Stomach (tissue), 8 donors: ENCODE measurements at regions not wholly inside any gene's neighbourhood (a gene's known extent, or its start where the extent isn't known, plus 50 kb on each side); places are given as distances from the start of the nearest gene placed in this dataset.

Experiments used
- DNase-seq, 2 donors: peaks; one replicate each; pipeline versions ENCODE4 v3.0.0 to v3.0.0-alpha.2; 2013 to 2019
- H3K27ac ChIP-seq, 5 donors: fragments of 200-600 bp in 4 of 5; sonication (generic) in 4 of 5; one replicate each; pipeline ENCODE4 v1.5.1; 2013 to 2019; ENCODE audit warnings: mild to moderate bottlenecking in 1 of 5, moderate library complexity in 1 of 5
- H3K27me3 ChIP-seq, 3 donors: fragments of 200-600 bp; sonication (generic); one replicate each; pipeline ENCODE4 v1.5.1; 2017 to 2019; ENCODE audit warnings: mixed run types in 1 of 3
- H3K36me3 ChIP-seq, 4 donors: fragments of 200-600 bp; sonication (generic); 1 replicate in 3 of 4; 2 replicates in 1 of 4; pipeline ENCODE4 v1.5.1; 2016 to 2019
- H3K4me1 ChIP-seq, 4 donors: fragments of 200-600 bp; sonication (generic); one replicate each; pipeline ENCODE4 v1.5.1; 2016 to 2019
- H3K4me3 ChIP-seq, 4 donors: fragments of 200-600 bp; sonication (generic) in 3 of 4; one replicate each; pipeline ENCODE4 v1.5.1; 2016 to 2019; ENCODE audit warnings: mild to moderate bottlenecking in 1 of 4
- H3K9me3 ChIP-seq, 4 donors: fragments of 200-600 bp; sonication (generic); one replicate each; pipeline ENCODE4 v1.5.1; 2016 to 2019
- EP300 ChIP-seq: sonication (generic); formaldehyde crosslinking; IDR thresholded peaks from one replicate; pipeline ENCODE4 v1.6.1; 2017; ENCODE audit warnings: antibody characterized with exemption
- POLR2A ChIP-seq, 4 donors: fragments of 450-650 bp; IDR thresholded peaks; one replicate each; pipeline ENCODE4 v1.6.1; 2016; ENCODE audit warnings: antibody characterized with exemption in 4 of 4, control low read depth in 2 of 4, mild to moderate bottlenecking in 1 of 4, moderate library complexity in 1 of 4
- POLR2AphosphoS5 ChIP-seq, 3 donors: sonication (generic); formaldehyde crosslinking; IDR thresholded peaks; one replicate each; pipeline ENCODE4 v1.6.1; 2016; ENCODE audit warnings: antibody characterized with exemption in 3 of 3
- WGBS, 5 donors: extraction: QIAGEN DNeasy Blood & Tissue Kit in 3 of 5; methylation state at CpG; one replicate each; pipeline versions ENCODE4 v1.1.5 to v1.1.7; 2013 to 2018; 5-methylcytosine and 5-hydroxymethylcytosine counted together
- intact Hi-C: fragments of 100-400 bp; cut with DNase I; formaldehyde crosslinking; loops from one replicate; pipeline ENCODE4 v1.15.1; 2023; ENCODE audit warnings: low total_unique reads
- TF ChIP-seq, protein P1 (sequence below), 7 experiments: fragments of 450-650 bp in 4 of 7; fragments of 200-600 bp in 3 of 7; sonication (generic) in 3 of 7; IDR thresholded peaks; one replicate each; pipeline ENCODE4 v1.5.1; 2016 to 2019; ENCODE audit warnings: antibody characterized with exemption in 7 of 7, control low read depth in 2 of 7, mild to moderate bottlenecking in 1 of 7
- donor health status: healthy with polysubstance abuse.
- donor health status: Bipolar disorder and iron deficiency.
- donor health status: healthy.

DNA sequence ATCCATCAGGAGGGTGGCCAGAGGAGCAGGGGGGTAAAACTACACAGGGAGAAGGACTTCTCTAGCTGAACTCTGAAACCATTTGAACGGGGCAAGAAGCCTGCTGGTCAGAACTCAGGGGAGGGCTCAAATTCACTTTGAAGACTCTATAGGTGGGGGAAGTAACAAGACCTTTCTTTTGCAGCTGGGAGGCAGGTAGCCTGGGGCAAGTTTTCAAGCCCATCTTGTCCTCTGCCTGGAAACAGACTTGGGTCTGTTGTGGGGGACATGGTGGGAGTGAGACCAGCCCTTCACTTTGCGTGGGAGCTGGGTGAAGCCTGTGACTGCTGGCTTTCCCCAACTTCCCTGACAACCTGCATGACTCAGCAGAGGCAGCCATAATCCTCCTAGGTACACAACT lies 312.3 kb downstream of the SPRY1 start:
- TF ChIP-seq, protein P1, sequence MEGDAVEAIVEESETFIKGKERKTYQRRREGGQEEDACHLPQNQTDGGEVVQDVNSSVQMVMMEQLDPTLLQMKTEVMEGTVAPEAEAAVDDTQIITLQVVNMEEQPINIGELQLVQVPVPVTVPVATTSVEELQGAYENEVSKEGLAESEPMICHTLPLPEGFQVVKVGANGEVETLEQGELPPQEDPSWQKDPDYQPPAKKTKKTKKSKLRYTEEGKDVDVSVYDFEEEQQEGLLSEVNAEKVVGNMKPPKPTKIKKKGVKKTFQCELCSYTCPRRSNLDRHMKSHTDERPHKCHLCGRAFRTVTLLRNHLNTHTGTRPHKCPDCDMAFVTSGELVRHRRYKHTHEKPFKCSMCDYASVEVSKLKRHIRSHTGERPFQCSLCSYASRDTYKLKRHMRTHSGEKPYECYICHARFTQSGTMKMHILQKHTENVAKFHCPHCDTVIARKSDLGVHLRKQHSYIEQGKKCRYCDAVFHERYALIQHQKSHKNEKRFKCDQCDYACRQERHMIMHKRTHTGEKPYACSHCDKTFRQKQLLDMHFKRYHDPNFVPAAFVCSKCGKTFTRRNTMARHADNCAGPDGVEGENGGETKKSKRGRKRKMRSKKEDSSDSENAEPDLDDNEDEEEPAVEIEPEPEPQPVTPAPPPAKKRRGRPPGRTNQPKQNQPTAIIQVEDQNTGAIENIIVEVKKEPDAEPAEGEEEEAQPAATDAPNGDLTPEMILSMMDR (IDR thresholded peaks at IDR 0.05) = no peak
- no peak for TF ChIP-seq EP300
- TF ChIP-seq POLR2AphosphoS5 (IDR thresholded peaks at IDR 0.05) = no peak
- no peak for TF ChIP-seq POLR2A (IDR thresholded peaks at IDR 0.05)
- Histone ChIP-seq H3K9me3 (peaks cover 0 to 22% (median 7%) of the 10 kb centered on the region in 4 donors), H3K27me3 (no peaks in the 10 kb centered on the region), H3K36me3 (no peaks in the 10 kb centered on the region), H3K4me3 (no peak overlapping the region), H3K27ac (no peak overlapping the region), H3K4me1 (no peaks in the 10 kb centered on the region)
- 87 to 97% (median 96%) methylated on average over 2 of the region's 2 CpGs for WGBS, 5 donors
- intact Hi-C loops = no loop called here
- DNase-seq = no peak

DNA sequence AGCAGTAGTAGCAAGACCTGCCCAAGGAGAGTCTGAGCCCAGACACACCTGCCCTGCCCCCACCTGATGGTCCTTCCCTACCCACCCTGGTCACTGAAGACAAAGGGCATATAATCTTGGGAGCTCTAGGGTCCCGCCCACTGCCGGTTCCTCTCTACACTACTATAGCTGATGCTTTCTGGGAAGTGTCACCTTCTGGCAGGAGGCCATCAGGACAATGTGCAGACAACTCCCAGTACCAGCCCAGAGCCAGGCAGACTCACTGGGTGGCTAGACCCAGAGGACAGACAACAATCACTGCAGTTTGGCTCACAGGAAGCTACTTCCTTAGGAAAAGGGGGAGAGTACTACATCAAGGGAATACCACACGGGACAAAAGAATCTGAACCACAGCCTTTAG lies 312.7 kb downstream of the SPRY1 start:
- H3K36me3 ChIP-seq = no peaks in the 10 kb centered on the region
- 89 to 100% (median 95%) methylated on average over 3 of the region's 3 CpGs for WGBS, 5 donors
- H3K27me3 ChIP-seq = no peaks in the 10 kb centered on the region
- no peak overlapping the region for H3K27ac ChIP-seq
- no peaks in the 10 kb centered on the region for H3K4me1 ChIP-seq
- intact Hi-C loops = no loop called here
- no peak for DNase-seq
- no peak for TF ChIP-seq POLR2A (IDR thresholded peaks at IDR 0.05)
- TF ChIP-seq POLR2AphosphoS5 (IDR thresholded peaks at IDR 0.05) = no peak
- TF ChIP-seq, protein P1 (IDR thresholded peaks at IDR 0.05) = no peak
- TF ChIP-seq EP300 = no peak
- H3K4me3 ChIP-seq = no peak overlapping the region
- peaks cover 0 to 24% (median 7%) of the 10 kb centered on the region in 4 donors for H3K9me3 ChIP-seq

DNA sequence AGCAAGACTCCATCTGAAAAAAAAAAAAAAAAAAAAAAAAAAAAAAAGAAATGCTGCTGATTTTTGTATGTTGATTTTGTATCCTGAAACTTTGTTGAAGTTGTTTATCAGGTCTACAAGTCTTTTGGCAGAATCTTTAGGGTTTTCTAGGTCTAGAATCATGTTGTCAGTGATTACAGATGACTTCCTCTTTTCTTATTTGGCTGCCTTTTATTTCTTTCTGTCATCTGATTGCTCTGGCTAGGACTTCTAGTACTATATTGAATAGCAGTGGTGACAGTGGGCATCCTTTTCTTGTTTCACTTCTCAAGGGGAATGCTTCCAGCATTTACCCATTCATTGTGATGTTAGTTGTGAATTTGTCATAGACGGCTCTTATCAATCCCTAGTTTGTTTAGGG lies 334.4 kb downstream of the SPRY1 start:
- no peak for DNase-seq

DNA sequence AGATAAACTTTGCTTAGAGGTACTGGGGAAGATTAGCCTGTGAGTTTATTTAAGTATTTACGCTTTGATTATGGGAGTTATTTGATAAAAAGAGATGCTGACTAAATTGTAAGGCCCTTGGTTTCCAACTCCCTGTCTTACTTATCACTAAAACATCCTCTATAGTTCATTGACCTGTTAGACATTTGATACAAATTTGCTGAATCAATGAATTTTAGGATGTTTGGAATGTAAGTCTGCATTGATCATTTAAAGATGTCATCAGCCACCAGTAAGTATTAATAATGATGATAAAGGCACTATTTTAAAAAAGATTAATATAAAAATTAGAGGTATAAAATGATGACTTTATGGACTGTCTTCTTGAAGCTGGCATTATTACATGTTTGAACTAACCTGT lies 340.6 kb downstream of the SPRY1 start:
- H3K4me1 ChIP-seq = peaks cover 0 to 3% (median 0%) of the 10 kb centered on the region in 4 donors
- TF ChIP-seq EP300 (no peak), POLR2A (IDR thresholded peaks at IDR 0.05) (no peak)
- TF ChIP-seq, protein P1 (IDR thresholded peaks at IDR 0.05) = no peak
- no peaks in the 10 kb centered on the region for H3K36me3 ChIP-seq
- no peak overlapping the region for H3K27ac ChIP-seq
- no peak for DNase-seq
- intact Hi-C loops = no loop called here
- no peaks in the 10 kb centered on the region for H3K9me3 ChIP-seq
- no peaks in the 10 kb centered on the region for H3K27me3 ChIP-seq
- no peak overlapping the region for H3K4me3 ChIP-seq
- WGBS, 5 donors = 82 to 97% (median 89%) methylated on average over 1 of the region's 1 CpG

More for the DNA sequence above, 334.4 kb downstream of the SPRY1 start:
- TF ChIP-seq EP300 (no peak), POLR2A (IDR thresholded peaks at IDR 0.05) (no peak), POLR2AphosphoS5 (IDR thresholded peaks at IDR 0.05) (no peak)
- TF ChIP-seq, protein P1 (IDR thresholded peaks at IDR 0.05) = no peak
- no peaks in the 10 kb centered on the region for H3K27me3 ChIP-seq
- H3K27ac ChIP-seq = no peak overlapping the region
- no peaks in the 10 kb centered on the region for H3K4me1 ChIP-seq
- intact Hi-C loops = no loop called here
- no peaks in the 10 kb centered on the region for H3K36me3 ChIP-seq
- peaks cover 0 to 3% (median 0%) of the 10 kb centered on the region in 4 donors for H3K9me3 ChIP-seq
- H3K4me3 ChIP-seq = no peak overlapping the region
- WGBS, 5 donors = 38 to 76% (median 50%) methylated on average over 1 of the region's 1 CpG
